CD4-positive, alpha-beta T cell treated with Interleukin-6 for 4 hours (primary cell): ENCODE measurements at regions not wholly inside any gene's neighbourhood (a gene's known extent, or its start where the extent isn't known, plus 50 kb on each side); places are given as distances from the start of the nearest gene placed in this dataset.

ENCODE experiments used
- DNase-seq: peaks from one replicate; pipeline ENCODE4 v3.0.0-alpha.2; 2020; ENCODE audit warnings: mixed read lengths

DNA sequence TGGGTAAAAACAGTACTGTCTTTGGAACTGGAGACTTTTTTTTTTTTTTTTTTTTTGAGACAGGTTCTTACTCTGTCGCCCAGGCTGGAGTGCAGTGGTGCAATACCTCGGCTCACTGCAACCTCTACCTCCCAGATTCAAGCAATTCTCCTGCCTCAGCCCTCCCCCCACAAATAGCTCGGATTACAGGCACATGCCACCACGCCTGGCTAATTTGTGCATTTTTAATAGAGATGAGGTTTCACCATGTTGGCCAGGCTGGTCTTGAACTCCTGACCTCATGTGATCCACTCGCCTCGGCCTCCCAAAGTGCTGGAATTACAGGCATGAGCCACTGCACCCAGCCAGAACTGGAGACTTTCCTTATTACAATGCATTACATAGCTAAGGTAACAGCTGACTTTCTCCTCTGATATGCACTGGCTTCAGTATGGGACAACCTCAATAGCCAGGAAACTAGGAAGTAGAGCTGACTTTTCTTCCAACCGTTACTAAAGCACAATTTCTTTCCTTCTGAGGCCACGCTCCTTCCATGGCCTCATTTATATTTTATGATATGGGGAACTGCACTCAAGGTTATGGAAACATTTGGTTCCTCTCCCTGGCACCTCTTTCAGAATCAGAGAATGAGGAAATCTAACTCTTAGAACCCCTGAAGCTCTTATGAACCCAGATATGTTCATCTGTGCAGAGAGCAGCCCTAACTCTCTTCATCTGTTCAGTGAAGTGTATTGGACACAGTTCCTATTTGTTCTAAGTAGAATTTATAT is 53.5 kb upstream of the FAM9B start:
- DNase-seq = no peak

DNA sequence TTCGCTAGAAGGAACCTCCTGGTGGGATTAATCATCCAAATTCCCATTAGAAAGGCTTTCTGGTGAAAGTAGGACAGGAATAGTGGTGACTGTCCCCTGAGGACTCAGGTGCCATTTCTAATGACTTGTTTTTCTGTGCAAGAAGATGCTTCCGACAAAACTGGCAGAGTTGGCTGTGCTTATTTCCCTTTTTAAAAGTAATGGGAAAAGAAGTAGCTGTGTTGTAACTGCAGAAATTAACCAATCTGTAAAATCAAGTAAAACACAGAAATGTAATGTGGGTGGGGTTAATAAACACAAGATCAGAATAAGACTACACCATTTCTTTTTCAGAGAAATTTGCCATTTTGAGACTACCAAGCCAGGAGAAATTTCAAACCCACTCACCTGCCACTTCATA is 55.0 kb upstream of the FAM9B start:
- DNase-seq = no peak

DNA sequence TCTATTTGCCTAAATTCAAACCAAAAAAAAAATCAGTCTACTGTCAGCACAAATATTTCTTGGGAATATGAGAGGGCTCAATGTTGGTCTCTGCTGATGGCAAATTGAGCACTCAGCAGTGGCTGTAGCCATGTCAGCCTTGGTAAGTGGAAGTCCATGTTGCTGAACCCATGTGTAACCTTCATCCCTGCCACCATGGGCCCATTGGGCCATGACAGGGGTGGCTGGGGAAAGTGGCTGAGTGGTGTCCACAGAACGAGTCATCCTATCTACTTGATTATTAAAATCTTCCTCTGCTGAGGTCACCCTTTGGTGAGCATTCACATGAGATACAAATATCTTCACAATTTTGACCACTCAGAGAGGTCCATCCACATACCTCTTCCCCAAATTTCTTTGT is 56.8 kb upstream of the FAM9B start:
- no peak for DNase-seq

DNA sequence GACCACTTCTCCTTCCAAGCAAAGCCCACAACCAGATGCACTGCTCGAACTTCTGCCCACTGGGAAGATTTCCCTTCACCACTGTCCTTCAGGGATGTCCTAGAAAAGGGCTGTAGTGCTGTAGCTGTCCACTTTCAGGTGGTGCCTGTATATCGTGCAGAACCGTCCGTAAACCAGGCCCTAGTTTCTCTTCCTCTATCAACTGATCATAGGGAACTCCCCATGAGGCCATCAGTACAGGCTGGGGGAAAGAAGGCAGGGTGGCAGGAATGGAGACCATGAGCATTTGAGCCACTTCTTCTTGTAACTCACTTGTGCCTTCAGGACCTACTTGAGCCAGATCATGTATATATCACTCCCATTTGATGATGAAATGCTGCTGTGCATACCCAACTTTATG is 57.3 kb upstream of the FAM9B start:
- DNase-seq = no peak

DNA sequence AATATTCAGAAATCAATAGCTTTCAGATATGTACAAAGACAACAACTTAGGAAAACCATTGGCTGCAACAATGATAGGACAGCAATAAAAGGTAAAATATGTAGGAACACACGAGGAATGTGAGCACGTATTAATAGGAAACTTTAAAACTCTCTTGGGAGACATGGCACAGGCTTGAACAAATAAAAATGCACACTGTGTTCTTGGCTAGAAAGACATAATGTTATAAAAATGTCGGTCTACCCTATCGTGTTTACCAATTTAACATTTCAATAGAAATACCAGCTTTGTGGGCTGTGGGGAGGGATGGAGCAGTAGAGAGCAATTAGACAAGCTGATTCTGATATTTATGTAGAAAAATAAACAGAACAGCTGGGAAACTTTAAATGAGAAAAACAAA is 69.0 kb upstream of the FAM9B start:
- DNase-seq = no peak

DNA sequence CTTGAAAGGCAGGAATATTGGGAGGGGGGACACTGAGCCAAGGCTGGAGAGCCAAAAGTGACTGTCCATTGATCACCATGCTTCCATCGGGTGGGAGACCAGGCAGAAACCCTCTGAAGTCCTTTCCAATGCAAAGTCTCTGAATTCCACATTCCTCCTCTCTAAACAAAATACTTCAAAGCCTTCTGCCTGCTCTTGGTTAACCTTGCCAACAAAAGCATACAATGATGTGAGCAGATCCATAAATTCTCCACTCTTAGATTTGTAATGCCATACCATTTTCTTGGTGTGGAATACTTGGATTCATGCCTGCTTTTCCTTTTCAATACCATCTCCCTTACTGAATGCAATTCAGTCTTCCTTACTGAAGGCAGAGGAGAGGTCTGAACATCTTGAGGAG is 74.1 kb upstream of the FAM9B start:
- DNase-seq = no peak

DNA sequence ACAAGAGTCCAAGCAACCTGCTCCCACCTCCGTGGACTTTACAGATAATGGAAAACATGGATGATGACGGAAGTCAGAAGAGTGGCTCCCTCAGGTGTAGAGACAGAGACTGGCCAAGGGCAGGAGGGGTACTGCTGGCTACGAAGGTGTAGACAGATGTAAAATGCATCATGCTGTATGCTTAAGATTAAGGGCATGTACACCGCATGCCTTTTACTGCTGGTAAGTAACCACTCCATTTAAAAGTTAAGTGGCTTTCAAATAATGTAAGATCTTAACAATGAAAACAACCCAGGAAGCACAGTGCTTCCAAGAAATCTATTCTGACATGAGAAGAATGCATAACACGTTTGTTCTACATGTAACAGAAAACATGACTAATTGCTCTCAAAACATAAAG is 76.9 kb upstream of the FAM9B start:
- DNase-seq = no peak

DNA sequence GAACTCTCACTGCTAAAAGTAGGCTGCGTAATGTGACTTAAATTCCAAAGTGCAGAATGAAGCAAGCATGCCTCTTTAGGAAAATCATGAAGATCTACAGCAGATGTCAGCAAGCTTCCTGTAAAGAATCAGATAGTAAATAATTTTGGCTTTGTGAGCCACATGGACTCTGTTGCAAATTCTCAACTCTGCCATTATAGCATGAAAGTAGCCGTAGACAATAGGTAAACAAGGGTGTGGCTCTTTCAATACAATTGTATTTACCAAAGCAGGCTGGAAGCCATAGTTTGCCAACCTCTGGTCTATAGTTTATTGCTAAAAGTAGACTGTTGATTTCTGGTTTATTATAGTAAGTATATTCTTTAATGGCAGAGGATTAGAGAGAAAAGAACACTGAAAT is 80.3 kb upstream of the FAM9B start:
- no peak for DNase-seq

DNA sequence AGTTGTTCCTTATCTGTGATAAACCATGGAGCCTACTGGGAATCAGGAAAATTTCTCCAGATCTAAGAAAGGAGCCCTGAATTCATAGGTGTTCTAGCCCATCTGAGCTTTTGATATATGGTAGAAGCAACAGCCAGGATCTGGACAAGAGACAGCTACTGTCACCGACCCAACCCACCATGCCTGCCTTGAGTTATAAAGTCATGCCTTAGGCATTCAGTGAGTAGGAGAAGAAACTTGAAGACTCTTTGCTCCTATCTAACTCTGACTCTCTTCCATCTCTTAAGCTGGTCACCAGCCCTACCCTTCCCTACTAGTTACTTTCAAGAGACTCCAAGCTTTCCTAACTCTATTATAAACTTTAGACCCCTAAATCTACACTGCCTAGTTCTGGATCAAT is 83.9 kb upstream of the FAM9B start:
- no peak for DNase-seq

DNA sequence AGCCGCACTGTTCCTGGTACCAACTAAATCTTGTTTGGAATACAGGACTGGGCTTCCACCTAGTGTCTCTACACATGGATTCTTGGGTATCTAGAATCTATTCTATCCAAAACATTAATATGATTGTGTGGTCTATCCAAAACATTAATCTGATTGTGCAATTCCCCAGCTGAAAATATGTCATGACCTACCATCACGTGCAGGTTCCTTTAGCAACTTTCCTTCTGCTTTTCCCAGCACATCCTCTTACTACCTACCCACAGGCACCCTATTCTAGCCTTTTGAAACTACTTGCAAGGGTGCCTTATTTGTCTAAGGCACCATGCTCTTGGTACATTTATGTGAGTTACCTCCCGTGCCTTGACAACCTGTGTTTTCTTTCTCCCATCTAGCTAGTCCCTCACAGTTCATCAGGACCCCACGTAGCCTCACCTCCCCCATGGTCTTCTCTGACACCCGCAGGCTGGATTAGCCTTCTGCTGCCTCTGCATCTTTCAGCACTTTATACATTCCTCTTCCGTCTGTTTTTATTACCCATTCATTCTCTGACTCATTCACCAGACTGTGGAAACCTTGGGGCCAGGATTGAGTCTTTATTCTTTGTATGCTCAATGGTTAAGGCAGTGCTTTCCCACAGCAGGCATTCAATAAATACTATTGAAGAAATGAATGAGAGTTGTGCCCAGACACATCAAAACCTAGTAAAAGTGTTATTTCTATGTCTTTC is 88.8 kb upstream of the FAM9B start:
- no peak for DNase-seq

DNA sequence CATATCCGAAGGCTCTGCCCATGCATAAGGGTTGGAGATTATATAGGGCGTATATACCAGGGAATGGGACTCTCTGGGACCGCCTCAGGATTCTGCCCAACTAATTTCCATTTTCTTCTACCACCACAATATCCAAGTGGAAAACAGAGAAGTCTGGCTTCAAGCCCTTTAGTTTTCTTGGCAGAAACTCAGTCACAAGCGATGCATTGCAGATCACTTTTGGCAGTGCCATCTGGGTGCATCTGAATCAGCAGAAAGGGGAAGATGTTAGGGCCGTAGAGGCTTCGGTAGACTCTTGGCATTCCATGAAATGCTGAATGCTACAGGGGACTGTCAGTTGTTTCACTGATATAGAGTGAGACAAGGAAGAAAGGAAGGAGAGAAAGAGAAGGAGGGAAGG is 94.1 kb upstream of the FAM9B start:
- DNase-seq = no peak

DNA sequence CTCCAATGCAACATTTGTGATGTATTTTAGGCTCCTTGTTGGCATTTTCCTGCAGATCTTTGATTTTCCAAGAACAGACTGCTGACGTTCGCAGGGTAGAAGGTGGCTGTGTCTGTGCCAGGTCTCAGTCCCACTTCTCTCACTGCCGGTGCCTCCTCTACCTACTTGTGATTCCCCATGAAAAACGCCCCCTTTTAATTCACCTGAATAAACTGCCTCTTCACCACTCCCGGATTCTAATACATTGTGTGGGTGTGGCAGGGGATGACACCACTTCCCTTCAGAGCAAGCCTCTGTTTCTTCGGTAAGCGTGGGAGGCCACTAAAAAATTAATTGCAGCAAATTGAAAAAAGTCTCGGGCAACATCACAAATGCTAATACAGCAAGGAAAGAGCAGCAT is 96.1 kb upstream of the FAM9B start:
- DNase-seq = no peak

DNA sequence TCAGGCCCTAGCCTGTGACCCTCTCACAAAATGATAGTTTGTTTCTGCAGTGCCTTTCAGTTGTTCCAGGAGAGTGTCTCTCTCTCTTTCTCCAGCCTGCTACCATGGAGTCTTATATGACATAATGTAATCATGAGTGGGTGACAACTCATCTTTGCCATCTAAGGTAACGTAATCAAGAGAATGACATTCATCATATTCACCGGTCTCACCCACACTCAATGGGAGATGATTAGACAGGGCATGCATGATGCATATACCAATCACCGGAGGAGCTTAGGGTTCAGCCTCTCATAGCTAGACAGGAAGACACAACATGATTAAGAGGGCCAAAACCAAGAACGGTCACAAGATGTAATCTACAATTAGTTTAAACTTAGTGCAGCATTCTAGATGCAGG is 97.1 kb upstream of the FAM9B start:
- no peak for DNase-seq

DNA sequence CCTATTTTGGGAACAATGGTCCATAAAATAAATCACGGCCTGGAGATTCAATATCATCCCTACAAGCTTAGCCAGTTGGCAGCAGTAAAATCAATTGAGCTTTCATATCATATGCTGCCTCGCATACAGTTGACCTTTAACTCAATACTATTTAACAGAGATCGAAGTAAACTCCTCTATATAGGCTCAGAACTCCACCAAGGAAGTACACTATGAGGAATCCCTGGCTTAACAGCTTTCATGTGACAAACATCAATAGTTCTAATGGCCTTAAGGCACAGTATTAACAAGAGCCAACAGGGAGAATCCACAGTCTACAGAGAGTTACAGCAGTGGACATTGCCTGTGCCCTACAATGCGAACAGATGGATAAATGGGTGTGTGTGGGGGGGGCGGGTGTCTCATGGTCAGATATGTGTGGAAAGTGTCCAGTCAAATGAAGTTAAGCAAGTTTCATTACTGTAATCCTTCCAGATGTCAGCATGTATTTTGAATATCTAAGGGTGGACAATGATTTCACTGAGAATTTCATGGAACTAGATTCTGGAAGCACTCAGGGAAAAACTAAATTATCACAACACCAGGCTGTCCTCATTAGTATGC is 98.2 kb upstream of the FAM9B start:
- DNase-seq = no peak

DNA sequence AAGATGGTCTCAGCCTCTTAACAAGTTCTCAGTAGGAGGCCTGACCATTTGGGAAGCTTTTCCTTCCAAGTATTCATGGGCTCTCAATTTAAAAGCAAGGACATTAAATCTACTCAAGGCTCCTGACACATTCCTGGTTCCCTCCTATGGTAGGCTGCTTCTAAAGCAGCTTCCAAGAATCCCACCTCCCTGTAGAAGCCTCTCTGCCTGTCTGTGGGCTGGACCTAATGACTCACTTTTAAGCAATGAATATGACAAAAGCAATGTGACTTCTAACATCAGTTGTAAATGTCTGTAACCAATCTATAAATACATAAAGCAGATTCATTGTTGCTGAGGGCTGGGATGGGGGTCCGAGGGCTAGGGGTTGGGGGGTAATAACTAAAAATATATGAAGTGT is 99.5 kb upstream of the FAM9B start:
- DNase-seq = no peak

DNA sequence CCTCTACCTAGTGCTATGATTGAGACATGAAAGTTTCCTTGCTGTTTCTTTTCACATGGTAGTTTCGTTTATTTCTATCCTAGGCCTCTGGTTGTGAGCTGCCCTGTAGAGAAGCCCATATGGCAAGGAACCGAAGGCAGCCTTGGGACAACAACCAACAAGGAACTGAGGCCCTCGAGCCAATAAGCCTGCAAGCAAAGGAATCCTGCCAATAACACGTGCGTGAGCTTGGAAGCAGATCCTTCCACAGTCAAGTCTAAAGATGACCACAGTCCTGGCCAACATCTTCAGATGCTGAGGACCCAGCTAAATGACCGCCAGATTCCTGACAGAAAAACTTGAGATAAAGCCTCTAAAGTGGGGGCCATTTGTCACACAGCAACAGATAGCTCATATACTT is 100.4 kb upstream of the FAM9B start:
- no peak for DNase-seq

DNA sequence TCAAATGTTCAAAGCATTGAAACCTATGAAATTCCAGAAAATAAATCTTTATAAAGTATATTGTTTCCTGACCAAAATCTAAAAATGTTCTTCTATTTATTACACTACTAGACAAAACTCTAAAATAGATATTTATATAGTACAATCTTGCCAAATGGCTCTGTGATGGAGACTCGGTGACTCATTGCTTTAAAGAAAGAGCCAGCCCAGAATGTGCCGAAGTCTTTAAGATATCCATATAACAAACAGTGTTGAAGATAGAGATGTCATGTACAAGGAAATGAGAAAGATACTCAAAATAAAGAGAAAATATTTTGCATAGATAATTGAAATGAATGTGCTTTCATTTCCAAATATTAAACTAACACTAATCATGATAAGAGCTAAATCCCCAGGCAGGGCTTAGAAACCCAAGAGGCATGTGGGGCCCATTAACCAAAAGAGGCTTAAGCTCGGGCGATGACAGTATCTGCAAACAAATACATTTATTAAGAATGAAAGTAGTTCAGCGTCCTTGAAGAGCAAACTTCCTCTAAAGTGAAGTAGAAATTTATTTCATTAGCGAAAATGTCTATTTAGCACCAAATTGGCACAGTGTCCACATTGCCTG is 102.1 kb upstream of the FAM9B start:
- no peak for DNase-seq

DNA sequence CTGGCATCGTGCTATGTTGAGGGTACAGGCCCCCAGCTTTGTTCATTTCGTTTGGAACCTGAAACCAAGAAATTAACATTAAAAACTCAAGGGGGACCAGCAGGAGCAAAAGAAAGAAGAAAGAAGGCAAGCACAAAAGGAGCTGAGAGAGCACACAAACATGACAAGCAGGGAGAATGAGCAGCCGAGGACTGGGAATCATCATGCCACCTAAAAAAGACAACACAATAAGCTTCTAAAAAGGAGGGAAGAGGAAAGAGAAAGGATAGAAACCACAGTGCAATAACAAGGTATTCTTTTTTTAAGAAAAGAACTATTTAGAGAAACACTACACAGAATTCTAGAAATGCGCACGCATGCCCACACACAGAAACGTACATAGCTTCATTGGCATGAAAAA is 103.2 kb upstream of the FAM9B start:
- no peak for DNase-seq

DNA sequence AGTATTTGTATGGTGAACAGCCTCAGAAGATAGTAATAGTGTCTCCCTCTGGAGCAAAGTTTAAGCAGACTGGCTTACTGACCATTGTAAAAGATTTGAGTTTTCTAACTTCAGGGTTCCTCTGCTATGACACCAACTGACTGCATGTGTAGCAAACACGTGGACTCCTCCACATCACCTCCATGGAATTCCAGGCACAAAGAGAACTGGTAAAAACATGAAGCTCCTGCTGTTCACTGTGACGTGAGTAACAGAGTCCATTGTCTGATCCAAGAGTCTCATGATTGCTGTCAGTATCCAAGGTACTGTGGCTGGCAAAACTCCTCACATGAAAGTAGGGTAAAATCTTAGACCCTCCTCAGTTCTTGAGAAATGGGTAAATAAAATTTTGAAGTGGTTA is 107.6 kb upstream of the FAM9B start:
- DNase-seq = no peak

DNA sequence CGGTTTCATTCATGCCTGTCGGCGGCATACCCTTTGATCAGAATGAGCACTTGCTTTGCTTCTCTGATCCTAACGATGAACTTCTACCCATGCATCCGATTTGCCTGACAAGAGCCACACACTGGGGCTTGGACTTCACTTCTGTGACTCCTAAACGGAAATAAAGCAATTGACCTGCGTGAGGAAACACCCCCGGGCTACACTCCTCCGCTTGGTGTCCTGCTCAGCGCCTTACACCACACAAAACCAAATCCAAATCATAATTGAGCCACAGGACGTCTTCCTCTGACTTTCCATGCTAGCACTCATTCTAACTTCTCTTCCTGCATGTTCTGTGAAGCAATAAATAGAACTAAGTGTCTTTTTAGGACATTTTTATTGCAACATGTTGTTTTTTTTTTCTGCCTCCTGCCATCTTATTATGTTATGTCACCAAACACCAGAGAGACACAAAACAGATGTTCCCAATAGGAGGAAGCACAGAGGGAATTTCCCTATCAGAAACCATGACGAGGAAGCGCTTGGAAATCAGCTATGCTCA is 110.8 kb upstream of the FAM9B start:
- DNase-seq = no peak

DNA sequence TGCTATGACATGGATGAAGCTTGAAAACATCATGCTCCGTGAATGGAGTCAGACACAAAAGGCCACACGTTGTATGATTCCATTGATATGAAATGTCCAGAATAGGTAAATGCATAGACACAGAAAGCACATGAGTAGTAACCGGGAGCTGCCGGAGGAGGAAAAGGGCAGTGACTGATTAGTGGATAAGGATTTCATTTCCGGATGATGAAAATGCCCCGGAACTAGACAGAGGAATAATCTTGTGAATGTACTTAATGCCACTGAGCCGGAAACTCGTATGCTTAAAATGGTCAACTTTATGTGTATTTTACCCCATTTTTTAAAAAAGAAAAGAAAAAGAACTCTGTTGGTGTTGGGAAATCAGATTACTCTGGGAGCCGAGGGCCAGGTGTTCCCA is 112.7 kb upstream of the FAM9B start:
- DNase-seq = no peak

DNA sequence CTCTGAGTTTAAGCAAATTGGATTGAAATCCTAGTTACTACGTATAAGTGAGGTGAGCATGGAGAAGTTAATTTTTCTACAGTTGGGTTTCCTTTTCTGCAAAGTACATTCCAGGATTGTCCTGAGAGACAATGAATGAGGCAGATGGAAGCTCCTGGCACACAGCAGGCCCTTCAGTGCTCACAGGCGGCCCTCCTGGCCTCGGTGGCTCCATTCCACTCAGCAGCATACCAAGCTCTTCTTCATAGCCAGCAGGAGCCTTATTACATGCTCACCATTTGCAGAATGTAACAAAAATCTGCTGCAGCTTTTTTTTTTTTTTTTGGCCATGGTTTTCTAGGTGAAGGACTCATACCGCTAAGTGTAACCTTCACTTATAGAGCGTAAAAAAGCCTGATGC is 113.2 kb upstream of the FAM9B start:
- no peak for DNase-seq

DNA sequence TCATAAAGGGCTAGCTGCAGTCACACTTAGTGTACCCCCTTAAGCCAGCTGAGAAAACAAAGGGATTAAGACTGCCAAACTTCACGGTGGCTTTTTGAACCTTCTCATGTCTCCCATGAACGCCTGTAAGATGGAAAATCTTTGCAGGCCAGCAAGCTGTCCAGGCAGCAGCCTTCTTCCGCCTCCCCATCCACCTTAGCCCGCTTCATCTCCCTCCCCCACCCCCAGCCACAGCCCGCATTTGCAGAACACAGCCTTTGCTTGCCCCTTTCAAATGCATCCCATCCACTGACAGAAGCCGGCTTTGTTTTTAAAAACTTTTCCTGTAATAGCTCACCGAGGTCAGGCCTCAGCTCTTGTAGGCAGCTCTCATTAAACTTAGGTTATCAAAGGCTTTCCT is 113.8 kb upstream of the FAM9B start:
- DNase-seq = no peak
